ELR (cell line): ENCODE measurements at regions not wholly inside any gene's neighbourhood (a gene's known extent, or its start where the extent isn't known, plus 50 kb on each side); places are given as distances from the start of the nearest gene placed in this dataset.
"Not testable (repeated sequence)": the region's sequence is repeated elsewhere in the genome, so short reads cannot be mapped to it uniquely, and the experiment has no call there.

ENCODE experiments used
- DNase-seq: peaks from one replicate; pipeline ENCODE4 v3.0.0-alpha.2; 2015; ENCODE audit warnings: low read depth

- DNase-seq, result no peak
Observed at GRCh38 chr5:53733853-53734252, 173.4 kb downstream of the NDUFS4 start.

- DNase-seq, result no peak
Observed at GRCh38 chr5:53738105-53738504, 177.7 kb downstream of the NDUFS4 start.

GRCh38 chr5:53739111-53739510 lies 178.7 kb downstream of the NDUFS4 start:
- no peak for DNase-seq

- DNase-seq, result no peak
Observed at GRCh38 chr5:53749621-53750020, 189.2 kb downstream of the NDUFS4 start.

GRCh38 chr5:53752282-53752681 lies 191.8 kb downstream of the NDUFS4 start:
- not testable (repeated sequence) for DNase-seq

- DNase-seq, result no peak
Observed at GRCh38 chr5:53766673-53767072, 206.2 kb downstream of the NDUFS4 start.

GRCh38 chr5:53777864-53778618 lies 217.6 kb downstream of the NDUFS4 start:
- DNase-seq, result no peak

- DNase-seq, result peak; percentile 74
Observed at GRCh38 chr5:53779541-53779981, 219.1 kb downstream of the NDUFS4 start.

GRCh38 chr5:53782620-53783019 lies 222.2 kb downstream of the NDUFS4 start:
- no peak for DNase-seq

GRCh38 chr5:53783624-53784228 lies 223.3 kb downstream of the NDUFS4 start:
- DNase-seq, result no peak

GRCh38 chr5:53784596-53784995 lies 224.2 kb downstream of the NDUFS4 start:
- no peak for DNase-seq

- no peak for DNase-seq
Observed at GRCh38 chr5:53785924-53786323, 225.5 kb downstream of the NDUFS4 start.

GRCh38 chr5:53790026-53790425 lies 229.6 kb downstream of the NDUFS4 start:
- no peak for DNase-seq

- no peak for DNase-seq
Observed at GRCh38 chr5:53792338-53792737, 231.9 kb downstream of the NDUFS4 start.

GRCh38 chr5:53799644-53800043 lies 239.2 kb downstream of the NDUFS4 start:
- DNase-seq, result not testable (repeated sequence)

- DNase-seq, result not testable (repeated sequence)
Observed at GRCh38 chr5:53808392-53808791, 248.0 kb downstream of the NDUFS4 start.

- DNase-seq, result no peak
Observed at GRCh38 chr5:53814819-53815218, 254.4 kb downstream of the NDUFS4 start.

GRCh38 chr5:53815471-53815870 lies 255.0 kb downstream of the NDUFS4 start:
- no peak for DNase-seq

- DNase-seq, result no peak
Observed at GRCh38 chr5:53817183-53817582, 256.7 kb downstream of the NDUFS4 start.

- no peak for DNase-seq
Observed at GRCh38 chr5:53819482-53819881, 259.0 kb downstream of the NDUFS4 start.

- DNase-seq, result no peak
Observed at GRCh38 chr5:53820119-53820801, 259.8 kb downstream of the NDUFS4 start.

GRCh38 chr5:53820802-53821171 lies 260.3 kb downstream of the NDUFS4 start:
- DNase-seq, result peak; percentile 5

- no peak for DNase-seq
Observed at GRCh38 chr5:53825016-53825415, 264.6 kb downstream of the NDUFS4 start.
